H7 (cell line): ENCODE measurements at regions not wholly inside any gene's neighbourhood (a gene's known extent, or its start where the extent isn't known, plus 50 kb on each side); places are given as distances from the start of the nearest gene placed in this dataset.

Experiments used
- DNase-seq: peaks from one replicate; pipeline ENCODE4 v3.0.0; 2012
- H3K27me3 ChIP-seq: 2 replicates; pipeline ENCODE4 v1.6.0; 2011; ENCODE audit warnings: mild to moderate bottlenecking, low read length; ENCODE audit not compliant: control insufficient read depth, insufficient read depth
- H3K36me3 ChIP-seq: replicated peaks from 2 replicates; pipeline ENCODE4 v1.5.1; 2011; ENCODE audit warnings: low read length; ENCODE audit not compliant: control insufficient read depth, insufficient read depth
- H3K4me3 ChIP-seq: 2 replicates; pipeline ENCODE4 v1.5.1; 2011; ENCODE audit warnings: low read depth, mild to moderate bottlenecking, control low read depth, low read length, moderate library complexity; ENCODE audit not compliant: insufficient read depth

GRCh38 chr11:69400771-69401590, 80.5 kb upstream of the LINC01488 start:
- Histone ChIP-seq H3K27me3 (no peaks in the 10 kb centered on the region), H3K4me3 (no peak overlapping the region), H3K36me3 (no peaks in the 10 kb centered on the region)
- DNase-seq = no peak

GRCh38 chr11:69401715-69402114, 79.7 kb upstream of the LINC01488 start:
- Histone ChIP-seq H3K27me3 (no peaks in the 10 kb centered on the region), H3K4me3 (no peak overlapping the region), H3K36me3 (no peaks in the 10 kb centered on the region)
- DNase-seq = no peak

- no peak for DNase-seq
- no peaks in the 10 kb centered on the region for H3K36me3 ChIP-seq
- H3K4me3 ChIP-seq = no peak overlapping the region
- H3K27me3 ChIP-seq = no peaks in the 10 kb centered on the region
Measured at GRCh38 chr11:69402251-69402887, 79.1 kb upstream of the LINC01488 start.

- DNase-seq = no peak
- Histone ChIP-seq H3K4me3 (no peak overlapping the region), H3K27me3 (no peaks in the 10 kb centered on the region), H3K36me3 (no peaks in the 10 kb centered on the region)
Measured at GRCh38 chr11:69403556-69404215, 77.8 kb upstream of the LINC01488 start.

GRCh38 chr11:69406060-69406459, 75.4 kb upstream of the LINC01488 start:
- H3K4me3 ChIP-seq = no peak overlapping the region
- no peaks in the 10 kb centered on the region for H3K27me3 ChIP-seq
- DNase-seq = no peak
- no peaks in the 10 kb centered on the region for H3K36me3 ChIP-seq

- Histone ChIP-seq H3K4me3 (no peak overlapping the region), H3K36me3 (no peaks in the 10 kb centered on the region), H3K27me3 (no peaks in the 10 kb centered on the region)
- no peak for DNase-seq
Measured at GRCh38 chr11:69409812-69410645, 71.4 kb upstream of the LINC01488 start.

- H3K4me3 ChIP-seq = no peak overlapping the region
- H3K36me3 ChIP-seq = no peaks in the 10 kb centered on the region
- H3K27me3 ChIP-seq = no peaks in the 10 kb centered on the region
- DNase-seq = no peak
Measured at GRCh38 chr11:69411257-69411924, 70.1 kb upstream of the LINC01488 start.

- Histone ChIP-seq H3K4me3 (no peak overlapping the region), H3K36me3 (no peaks in the 10 kb centered on the region), H3K27me3 (no peaks in the 10 kb centered on the region)
- no peak for DNase-seq
Measured at GRCh38 chr11:69413015-69413801, 68.3 kb upstream of the LINC01488 start.

GRCh38 chr11:69413993-69414392, 67.5 kb upstream of the LINC01488 start:
- H3K36me3 ChIP-seq = no peaks in the 10 kb centered on the region
- H3K4me3 ChIP-seq = no peak overlapping the region
- DNase-seq = no peak
- no peaks in the 10 kb centered on the region for H3K27me3 ChIP-seq

- Histone ChIP-seq H3K36me3 (no peaks in the 10 kb centered on the region), H3K27me3 (no peaks in the 10 kb centered on the region), H3K4me3 (no peak overlapping the region)
- DNase-seq = peak; percentile 47
Measured at GRCh38 chr11:69414773-69415187, 66.7 kb upstream of the LINC01488 start.

GRCh38 chr11:69415411-69416142, 65.9 kb upstream of the LINC01488 start:
- Histone ChIP-seq H3K4me3 (no peak overlapping the region), H3K27me3 (no peaks in the 10 kb centered on the region), H3K36me3 (no peaks in the 10 kb centered on the region)
- DNase-seq = no peak

GRCh38 chr11:69416143-69416515, 65.3 kb upstream of the LINC01488 start:
- H3K4me3 ChIP-seq = no peak overlapping the region
- no peak for DNase-seq
- H3K27me3 ChIP-seq = no peaks in the 10 kb centered on the region
- H3K36me3 ChIP-seq = no peaks in the 10 kb centered on the region
